Stimulated activated CD4-positive, alpha-beta T cell treated with anti-CD3 and anti-CD28 coated beads, Interleukin-15, amount 100 ng/mL, for 24 hours (primary cell): ENCODE measurements at regions not wholly inside any gene's neighbourhood (a gene's known extent, or its start where the extent isn't known, plus 50 kb on each side); places are given as distances from the start of the nearest gene placed in this dataset.
"Not testable (repeated sequence)": the region's sequence is repeated elsewhere in the genome, so short reads cannot be mapped to it uniquely, and the experiment has no call there.

Source experiments
- DNase-seq: peaks from one replicate; pipeline ENCODE4 v3.0.0-alpha.2; 2020

GRCh38 chr7:73244782-73245311 lies 63.8 kb downstream of the NSUN5 start:
- DNase-seq = not testable (repeated sequence)

- peak; percentile 93 for DNase-seq
These were observed 73.5 kb downstream of the NSUN5 start for GRCh38 chr7:73234994-73235717.

GRCh38 chr7:73225745-73226144 lies 82.9 kb downstream of the NSUN5 start:
- DNase-seq = not testable (repeated sequence)

- DNase-seq = not testable (repeated sequence)
These were observed 86.9 kb downstream of the NSUN5 start for GRCh38 chr7:73221724-73222123.

- DNase-seq = not testable (repeated sequence)
These were observed 87.8 kb downstream of the NSUN5 start for GRCh38 chr7:73220766-73221370.

- not testable (repeated sequence) for DNase-seq
These were observed 88.3 kb downstream of the NSUN5 start for GRCh38 chr7:73220357-73220756.

- DNase-seq = not testable (repeated sequence)
These were observed 89.8 kb downstream of the NSUN5 start for GRCh38 chr7:73218802-73219201.

GRCh38 chr7:73216046-73216675 lies 92.5 kb downstream of the NSUN5 start:
- DNase-seq = not testable (repeated sequence)

GRCh38 chr7:73215232-73215631 lies 93.4 kb downstream of the NSUN5 start:
- DNase-seq = not testable (repeated sequence)

GRCh38 chr7:73214471-73214870 lies 94.2 kb downstream of the NSUN5 start:
- DNase-seq = not testable (repeated sequence)

GRCh38 chr7:73213076-73213475 lies 95.5 kb downstream of the NSUN5 start:
- DNase-seq = not testable (repeated sequence)

GRCh38 chr7:73205594-73205993 lies 103.0 kb downstream of the NSUN5 start:
- DNase-seq = not testable (repeated sequence)

GRCh38 chr7:73204898-73205297 lies 103.7 kb downstream of the NSUN5 start:
- DNase-seq = not testable (repeated sequence)

- not testable (repeated sequence) for DNase-seq
These were observed 105.3 kb downstream of the NSUN5 start for GRCh38 chr7:73203312-73203711.

- DNase-seq = not testable (repeated sequence)
These were observed 107.4 kb downstream of the NSUN5 start for GRCh38 chr7:73201264-73201663.

GRCh38 chr7:73200518-73201099 lies 108.0 kb downstream of the NSUN5 start:
- DNase-seq = not testable (repeated sequence)

- DNase-seq = not testable (repeated sequence)
These were observed 108.2 kb upstream of the SPDYE9 start for GRCh38 chr7:73193991-73194390.

- DNase-seq = not testable (repeated sequence)
These were observed 104.8 kb upstream of the SPDYE9 start for GRCh38 chr7:73190483-73191155.

GRCh38 chr7:73188287-73188686 lies 102.4 kb upstream of the SPDYE9 start:
- DNase-seq = not testable (repeated sequence)

GRCh38 chr7:73186589-73187309 lies 100.9 kb upstream of the SPDYE9 start:
- DNase-seq = not testable (repeated sequence)

GRCh38 chr7:73176813-73177212 lies 91.0 kb upstream of the SPDYE9 start:
- not testable (repeated sequence) for DNase-seq

GRCh38 chr7:73175322-73175721 lies 89.5 kb upstream of the SPDYE9 start:
- not testable (repeated sequence) for DNase-seq
